GM23338 (cell line): ENCODE measurements at regions not wholly inside any gene's neighbourhood (a gene's known extent, or its start where the extent isn't known, plus 50 kb on each side); places are given as distances from the start of the nearest gene placed in this dataset.

Experiments
- ATAC-seq: fragments of 200-7000 bp; cut with Tn5 transposase; 3 replicates; pipeline ENCODE4 v1.9.1; 2020
- DNase-seq: peaks from one replicate; pipeline ENCODE4 v3.0.0-alpha.2; 2015; ENCODE audit warnings: low spot score
- H2AFZ ChIP-seq: fragments of 200-600 bp; sonication (generic); 2 replicates; pipeline ENCODE4 v1.8.0; 2016; ENCODE audit warnings: antibody characterized with exemption, mild to moderate bottlenecking, moderate library complexity
- H3F3A ChIP-seq: fragments of 200-600 bp; sonication (generic); replicated peaks from 2 replicates; pipeline ENCODE4 v1.8.0; 2017; ENCODE audit warnings: antibody characterized with exemption, mixed run types, low read depth
- H3K27ac ChIP-seq: fragments of 200-600 bp; sonication (generic); 2 replicates; pipeline ENCODE4 v1.6.1; 2016; ENCODE audit warnings: low read depth
- H3K27me3 ChIP-seq: fragments of 200-600 bp; sonication (generic); 2 replicates; pipeline ENCODE4 v1.8.0; 2016; ENCODE audit warnings: mild to moderate bottlenecking, mixed run types, moderate library complexity; ENCODE audit not compliant: insufficient read depth
- H3K36me3 ChIP-seq: fragments of 200-600 bp; sonication (generic); 2 replicates; pipeline ENCODE4 v1.8.0; 2016; ENCODE audit warnings: mild to moderate bottlenecking; ENCODE audit not compliant: insufficient read depth
- H3K4me1 ChIP-seq: fragments of 200-600 bp; sonication (generic); 2 replicates; pipeline ENCODE4 v1.8.0; 2016; ENCODE audit warnings: mild to moderate bottlenecking, moderate library complexity; ENCODE audit not compliant: insufficient read depth
- H3K4me2 ChIP-seq: fragments of 200-600 bp; sonication (generic); 2 replicates; pipeline ENCODE4 v1.7.1; 2017; ENCODE audit warnings: mixed run types
- H3K4me3 ChIP-seq: fragments of 200-600 bp; sonication (generic); 2 replicates; pipeline ENCODE4 v1.6.1; 2016; ENCODE audit warnings: mixed run types
- H3K79me2 ChIP-seq: fragments of 200-600 bp; sonication (generic); replicated peaks from 2 replicates; pipeline ENCODE4 v1.8.0; 2017; ENCODE audit warnings: mild to moderate bottlenecking; ENCODE audit not compliant: insufficient read depth
- H3K9me2 ChIP-seq: fragments of 200-600 bp; sonication (generic); 2 replicates; pipeline ENCODE4 v1.8.0; 2017; ENCODE audit not compliant: insufficient read depth
- H4K20me1 ChIP-seq: fragments of 200-600 bp; sonication (generic); replicated peaks from 2 replicates; pipeline ENCODE4 v1.8.0; 2017; ENCODE audit warnings: mild to moderate bottlenecking; ENCODE audit not compliant: insufficient read depth
- H3K27ac Mint-ChIP-seq: 2 replicates; pipeline ENCODE4 v1.8.0; 2020; ENCODE audit warnings: inconsistent platforms, mild to moderate bottlenecking, moderate library complexity, mixed read lengths
- H3K27me3 Mint-ChIP-seq: 3 replicates; pipeline ENCODE4 v1.8.0; 2022; ENCODE audit warnings: low read depth, mild to moderate bottlenecking, moderate library complexity, mixed read lengths, inconsistent platforms; ENCODE audit not compliant: insufficient read depth, poor library complexity
- H3K36me3 Mint-ChIP-seq: 3 replicates; pipeline ENCODE4 v1.8.0; 2021; ENCODE audit warnings: low read depth, mild to moderate bottlenecking, inconsistent platforms, moderate library complexity, mixed read lengths
- H3K4me1 Mint-ChIP-seq: 3 replicates; pipeline ENCODE4 v1.8.0; 2020; ENCODE audit warnings: mild to moderate bottlenecking, inconsistent platforms, mixed read lengths
- H3K4me3 Mint-ChIP-seq: 3 replicates; pipeline ENCODE4 v1.8.0; 2021; ENCODE audit warnings: moderate library complexity, mild to moderate bottlenecking, inconsistent platforms, mixed read lengths
- H3K9me3 Mint-ChIP-seq: 3 replicates; pipeline ENCODE4 v1.8.0; 2020; ENCODE audit warnings: moderate library complexity, mild to moderate bottlenecking, inconsistent platforms, mixed read lengths
- CREB1 ChIP-seq: fragments of 250-450 bp; sonication (Bioruptor Pico); IDR thresholded peaks from 2 replicates; pipeline ENCODE4 v1.5.0; 2020; ENCODE audit warnings: low read depth, mild to moderate bottlenecking, moderate library complexity
- JUNB ChIP-seq: IDR thresholded peaks from one replicate; pipeline ENCODE4 v1.6.1; 2016; ENCODE audit warnings: antibody characterized with exemption; ENCODE audit not compliant: unreplicated experiment
- STAT1 ChIP-seq: IDR thresholded peaks from one replicate; pipeline ENCODE4 v1.6.1; 2016; ENCODE audit warnings: antibody characterized with exemption; ENCODE audit not compliant: unreplicated experiment
- ZNF114 ChIP-seq: fragments of 250-450 bp; sonication (Bioruptor Pico); IDR thresholded peaks from 2 replicates; pipeline ENCODE4 v1.5.0; 2020; ENCODE audit warnings: mild to moderate bottlenecking, moderate library complexity
- ZNF331 ChIP-seq: fragments of 250-450 bp; sonication (Bioruptor Pico); IDR thresholded peaks from 2 replicates; pipeline ENCODE4 v1.5.0; 2020; ENCODE audit warnings: low read depth, mild to moderate bottlenecking, moderate library complexity
- TF ChIP-seq, protein P1 (sequence below): fragments of 250-450 bp; sonication (Bioruptor Pico); IDR thresholded peaks from 2 replicates; pipeline ENCODE4 v1.5.0; 2020; ENCODE audit warnings: mild to moderate bottlenecking, moderate library complexity

DNA sequence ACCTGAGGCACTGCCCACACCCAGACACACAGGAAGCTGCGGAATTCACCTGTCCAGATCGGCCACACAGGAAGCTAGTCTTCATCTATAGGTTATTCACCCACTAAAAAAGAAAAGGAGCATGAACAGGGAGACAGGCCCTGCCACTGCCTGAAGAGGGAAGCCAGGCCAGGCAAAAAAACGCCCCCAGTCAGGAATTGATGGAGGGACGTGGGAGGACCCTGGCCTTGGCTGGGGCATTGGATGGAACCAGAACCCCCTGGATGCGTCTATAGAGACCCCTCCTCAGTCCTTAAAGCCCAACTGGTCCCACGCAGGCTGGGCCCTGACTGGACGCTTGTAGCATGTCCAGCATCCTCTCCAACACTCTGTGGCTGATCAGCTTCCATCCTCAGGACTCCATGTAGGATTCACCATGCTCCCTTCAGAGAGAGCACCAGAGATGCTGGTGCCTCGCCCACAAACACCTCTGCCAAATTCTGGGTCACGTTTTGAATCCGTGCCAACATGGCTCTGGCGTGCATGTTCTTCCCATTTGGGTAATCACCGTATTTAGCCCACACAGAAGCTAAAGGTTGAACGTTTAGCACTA lies 259.3 kb upstream of the TCERG1L start:
- DNase-seq (no peak), ATAC-seq (no peak)
- no peak for TF ChIP-seq CREB1 (CRISPR knock-in tag)
- no peak for TF ChIP-seq JUNB
- no peak overlapping the region for H3K4me2 ChIP-seq
- H3K27me3 ChIP-seq = no peaks in the 10 kb centered on the region
- no peaks in the 10 kb centered on the region for H3K4me1 ChIP-seq
- no peaks in the 10 kb centered on the region for H3K79me2 ChIP-seq
- H3K4me1 Mint-ChIP-seq = no peaks in the 10 kb centered on the region
- H3F3A ChIP-seq = no peaks in the 10 kb centered on the region
- no peak overlapping the region for H3K27ac ChIP-seq
- H3K27me3 Mint-ChIP-seq = peaks cover 13% of the 10 kb centered on the region
- no peaks in the 10 kb centered on the region for H4K20me1 ChIP-seq
- H3K4me3 ChIP-seq = no peak overlapping the region
- no peak overlapping the region for H2AFZ ChIP-seq
- peaks cover 10% of the 10 kb centered on the region; the same call in 2 of the 3 replicates for H3K36me3 Mint-ChIP-seq
- H3K9me3 Mint-ChIP-seq = peaks cover 87% of the 10 kb centered on the region
- no peak overlapping the region for H3K27ac Mint-ChIP-seq
- H3K4me3 Mint-ChIP-seq = no peak overlapping the region
- H3K36me3 ChIP-seq = no peaks in the 10 kb centered on the region
- no peaks in the 10 kb centered on the region for H3K9me2 ChIP-seq

DNA sequence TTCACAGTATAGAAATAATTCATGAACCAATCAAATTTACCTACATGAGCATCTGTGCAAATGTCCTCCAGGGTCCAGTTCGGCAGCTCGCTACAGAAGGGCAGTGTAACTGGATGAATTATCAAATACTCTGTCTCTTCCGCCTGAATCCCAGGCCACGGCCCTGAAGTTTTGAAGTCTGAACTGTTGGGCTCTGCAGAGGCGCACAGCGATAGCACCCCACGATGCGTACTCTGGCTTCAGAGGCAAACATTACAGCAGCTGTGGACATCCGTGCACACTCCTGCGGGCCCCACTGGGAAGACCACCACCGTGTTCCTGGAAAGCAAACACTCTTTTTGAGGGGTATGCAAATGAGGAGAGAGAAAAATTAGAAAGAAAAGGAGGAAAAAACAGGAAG lies 259.8 kb upstream of the TCERG1L start:
- H3K79me2 ChIP-seq = no peaks in the 10 kb centered on the region
- no peaks in the 10 kb centered on the region for H3K9me2 ChIP-seq
- H3K4me1 ChIP-seq = no peaks in the 10 kb centered on the region
- H3F3A ChIP-seq = no peaks in the 10 kb centered on the region
- TF ChIP-seq STAT1 = no peak
- TF ChIP-seq, protein P1, sequence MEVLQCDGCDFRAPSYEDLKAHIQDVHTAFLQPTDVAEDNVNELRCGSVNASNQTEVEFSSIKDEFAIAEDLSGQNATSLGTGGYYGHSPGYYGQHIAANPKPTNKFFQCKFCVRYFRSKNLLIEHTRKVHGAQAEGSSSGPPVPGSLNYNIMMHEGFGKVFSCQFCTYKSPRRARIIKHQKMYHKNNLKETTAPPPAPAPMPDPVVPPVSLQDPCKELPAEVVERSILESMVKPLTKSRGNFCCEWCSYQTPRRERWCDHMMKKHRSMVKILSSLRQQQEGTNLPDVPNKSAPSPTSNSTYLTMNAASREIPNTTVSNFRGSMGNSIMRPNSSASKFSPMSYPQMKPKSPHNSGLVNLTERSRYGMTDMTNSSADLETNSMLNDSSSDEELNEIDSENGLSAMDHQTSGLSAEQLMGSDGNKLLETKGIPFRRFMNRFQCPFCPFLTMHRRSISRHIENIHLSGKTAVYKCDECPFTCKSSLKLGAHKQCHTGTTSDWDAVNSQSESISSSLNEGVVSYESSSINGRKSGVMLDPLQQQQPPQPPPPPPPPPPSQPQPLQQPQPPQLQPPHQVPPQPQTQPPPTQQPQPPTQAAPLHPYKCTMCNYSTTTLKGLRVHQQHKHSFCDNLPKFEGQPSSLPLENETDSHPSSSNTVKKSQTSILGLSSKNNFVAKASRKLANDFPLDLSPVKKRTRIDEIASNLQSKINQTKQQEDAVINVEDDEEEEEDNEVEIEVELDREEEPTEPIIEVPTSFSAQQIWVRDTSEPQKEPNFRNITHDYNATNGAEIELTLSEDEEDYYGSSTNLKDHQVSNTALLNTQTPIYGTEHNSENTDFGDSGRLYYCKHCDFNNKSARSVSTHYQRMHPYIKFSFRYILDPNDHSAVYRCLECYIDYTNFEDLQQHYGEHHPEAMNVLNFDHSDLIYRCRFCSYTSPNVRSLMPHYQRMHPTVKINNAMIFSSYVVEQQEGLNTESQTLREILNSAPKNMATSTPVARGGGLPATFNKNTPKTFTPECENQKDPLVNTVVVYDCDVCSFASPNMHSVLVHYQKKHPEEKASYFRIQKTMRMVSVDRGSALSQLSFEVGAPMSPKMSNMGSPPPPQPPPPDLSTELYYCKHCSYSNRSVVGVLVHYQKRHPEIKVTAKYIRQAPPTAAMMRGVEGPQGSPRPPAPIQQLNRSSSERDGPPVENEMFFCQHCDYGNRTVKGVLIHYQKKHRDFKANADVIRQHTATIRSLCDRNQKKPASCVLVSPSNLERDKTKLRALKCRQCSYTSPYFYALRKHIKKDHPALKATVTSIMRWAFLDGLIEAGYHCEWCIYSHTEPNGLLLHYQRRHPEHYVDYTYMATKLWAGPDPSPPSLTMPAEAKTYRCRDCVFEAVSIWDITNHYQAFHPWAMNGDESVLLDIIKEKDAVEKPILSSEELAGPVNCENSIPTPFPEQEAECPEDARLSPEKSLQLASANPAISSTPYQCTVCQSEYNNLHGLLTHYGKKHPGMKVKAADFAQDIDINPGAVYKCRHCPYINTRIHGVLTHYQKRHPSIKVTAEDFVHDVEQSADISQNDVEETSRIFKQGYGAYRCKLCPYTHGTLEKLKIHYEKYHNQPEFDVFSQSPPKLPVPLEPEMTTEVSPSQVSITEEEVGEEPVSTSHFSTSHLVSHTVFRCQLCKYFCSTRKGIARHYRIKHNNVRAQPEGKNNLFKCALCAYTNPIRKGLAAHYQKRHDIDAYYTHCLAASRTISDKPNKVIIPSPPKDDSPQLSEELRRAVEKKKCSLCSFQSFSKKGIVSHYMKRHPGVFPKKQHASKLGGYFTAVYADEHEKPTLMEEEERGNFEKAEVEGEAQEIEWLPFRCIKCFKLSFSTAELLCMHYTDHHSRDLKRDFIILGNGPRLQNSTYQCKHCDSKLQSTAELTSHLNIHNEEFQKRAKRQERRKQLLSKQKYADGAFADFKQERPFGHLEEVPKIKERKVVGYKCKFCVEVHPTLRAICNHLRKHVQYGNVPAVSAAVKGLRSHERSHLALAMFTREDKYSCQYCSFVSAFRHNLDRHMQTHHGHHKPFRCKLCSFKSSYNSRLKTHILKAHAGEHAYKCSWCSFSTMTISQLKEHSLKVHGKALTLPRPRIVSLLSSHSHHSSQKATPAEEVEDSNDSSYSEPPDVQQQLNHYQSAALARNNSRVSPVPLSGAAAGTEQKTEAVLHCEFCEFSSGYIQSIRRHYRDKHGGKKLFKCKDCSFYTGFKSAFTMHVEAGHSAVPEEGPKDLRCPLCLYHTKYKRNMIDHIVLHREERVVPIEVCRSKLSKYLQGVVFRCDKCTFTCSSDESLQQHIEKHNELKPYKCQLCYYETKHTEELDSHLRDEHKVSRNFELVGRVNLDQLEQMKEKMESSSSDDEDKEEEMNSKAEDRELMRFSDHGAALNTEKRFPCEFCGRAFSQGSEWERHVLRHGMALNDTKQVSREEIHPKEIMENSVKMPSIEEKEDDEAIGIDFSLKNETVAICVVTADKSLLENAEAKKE (CRISPR knock-in tag) = no peak
- no peak for TF ChIP-seq CREB1 (CRISPR knock-in tag)
- TF ChIP-seq JUNB = no peak
- TF ChIP-seq ZNF331 (CRISPR knock-in tag) = no peak
- no peak for TF ChIP-seq ZNF114 (CRISPR knock-in tag)
- no peak overlapping the region for H2AFZ ChIP-seq
- peaks cover 87% of the 10 kb centered on the region for H3K9me3 Mint-ChIP-seq
- no peaks in the 10 kb centered on the region for H3K4me1 Mint-ChIP-seq
- H3K4me3 ChIP-seq = no peak overlapping the region
- no peak for ATAC-seq
- peaks cover 13% of the 10 kb centered on the region for H3K27me3 Mint-ChIP-seq
- H3K27ac Mint-ChIP-seq = no peak overlapping the region
- H3K27ac ChIP-seq = no peak overlapping the region
- H3K4me3 Mint-ChIP-seq = no peak overlapping the region
- no peaks in the 10 kb centered on the region for H3K36me3 ChIP-seq
- no peaks in the 10 kb centered on the region for H3K27me3 ChIP-seq
- DNase-seq = no peak
- no peak overlapping the region for H3K4me2 ChIP-seq
- no peaks in the 10 kb centered on the region for H4K20me1 ChIP-seq
- peaks cover 7% of the 10 kb centered on the region; the same call in 2 of the 3 replicates for H3K36me3 Mint-ChIP-seq
